ENCODE measurements at regions not wholly inside any gene's neighbourhood (a gene's known extent, or its start where the extent isn't known, plus 50 kb on each side); places are given as distances from the start of the nearest gene placed in this dataset.

DNA sequence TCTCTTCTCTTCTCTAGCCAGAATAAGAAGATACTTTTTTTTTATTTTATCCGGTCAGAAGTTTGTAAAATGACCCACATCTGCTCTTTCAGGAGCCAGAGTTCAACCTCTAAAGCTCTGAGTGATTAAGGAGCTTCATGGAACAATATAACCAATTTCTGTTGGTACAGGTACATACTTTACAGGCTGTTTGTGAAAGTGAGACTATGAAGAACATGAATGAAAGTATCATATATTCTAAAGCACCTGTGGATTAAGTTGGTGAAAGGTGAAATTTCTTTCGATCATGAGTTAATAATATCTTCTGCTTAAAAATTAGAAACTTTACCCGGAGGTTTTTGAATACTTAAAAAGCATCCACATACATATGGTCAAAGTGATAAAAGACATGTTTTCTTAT, 65.2 kb downstream of the DMRT2 start:
- CTCF ChIA-PET = no interaction called here
- no peaks in the 10 kb centered on the region for H3K36me3 Mint-ChIP-seq (ENCODE audit: low read depth)
- POLR2A ChIA-PET = no interaction called here

DNA sequence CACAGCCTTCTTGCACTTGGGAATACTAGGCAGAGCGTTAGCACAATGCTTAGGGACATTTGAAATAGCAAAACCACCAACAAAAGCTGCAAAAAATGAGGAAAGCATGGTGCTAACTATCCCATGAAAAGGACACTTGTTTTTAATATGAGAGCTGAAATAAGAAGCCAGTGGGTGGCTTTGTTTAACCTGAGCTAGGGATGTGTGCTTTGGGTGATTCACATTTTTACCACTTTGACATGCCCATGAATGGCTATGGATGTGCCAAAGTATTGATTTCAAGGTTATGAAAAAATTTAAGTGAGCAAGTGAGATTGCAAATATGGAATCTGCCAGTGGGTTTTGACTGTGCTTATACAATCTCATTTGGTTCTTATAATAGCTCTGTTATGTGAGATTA, 67.3 kb downstream of the DMRT2 start:
- H3K9me3 Mint-ChIP-seq = no peaks in the 10 kb centered on the region

More for the DNA sequence above, 65.2 kb downstream of the DMRT2 start:
- DNase-seq (no peak), ATAC-seq (ENCODE audit: poor library complexity) (no peak)
- intact Hi-C loops (cut with DNase I, micrococcal nuclease) = no loop called here
- no peak overlapping the region for H3K27ac Mint-ChIP-seq
- no peaks in the 10 kb centered on the region for H3K4me1 Mint-ChIP-seq (ENCODE audit: low read depth)
- Histone ChIP-seq H3K4me1 (ENCODE audit: insufficient read depth, low read length) (no peaks in the 10 kb centered on the region), H3K4me3 (ENCODE audit: low read length) (no peak overlapping the region), H3K27me3 (ENCODE audit: control insufficient read depth in 1 of 2, insufficient read depth in 2 of 2, low read length in 2 of 2) (peaks cover 0 to 5% of the 10 kb centered on the region in 2 experiments), H3K36me3 (ENCODE audit: insufficient read depth, low read length) (no peaks in the 10 kb centered on the region), H3K27ac (ENCODE audit: low read depth in 1 of 2, low read length in 2 of 2) (no peak overlapping the region), H3K9me3 (ENCODE audit: control insufficient read depth in 1 of 2, insufficient read depth in 1 of 2, low read length in 2 of 2) (no peaks in the 10 kb centered on the region)
- peaks cover 11% of the 10 kb centered on the region for H3K27me3 Mint-ChIP-seq
- no peak overlapping the region for H3K4me3 Mint-ChIP-seq
- peaks cover 3% of the 10 kb centered on the region for H3K9me3 Mint-ChIP-seq
- TF ChIP-seq, protein P1, sequence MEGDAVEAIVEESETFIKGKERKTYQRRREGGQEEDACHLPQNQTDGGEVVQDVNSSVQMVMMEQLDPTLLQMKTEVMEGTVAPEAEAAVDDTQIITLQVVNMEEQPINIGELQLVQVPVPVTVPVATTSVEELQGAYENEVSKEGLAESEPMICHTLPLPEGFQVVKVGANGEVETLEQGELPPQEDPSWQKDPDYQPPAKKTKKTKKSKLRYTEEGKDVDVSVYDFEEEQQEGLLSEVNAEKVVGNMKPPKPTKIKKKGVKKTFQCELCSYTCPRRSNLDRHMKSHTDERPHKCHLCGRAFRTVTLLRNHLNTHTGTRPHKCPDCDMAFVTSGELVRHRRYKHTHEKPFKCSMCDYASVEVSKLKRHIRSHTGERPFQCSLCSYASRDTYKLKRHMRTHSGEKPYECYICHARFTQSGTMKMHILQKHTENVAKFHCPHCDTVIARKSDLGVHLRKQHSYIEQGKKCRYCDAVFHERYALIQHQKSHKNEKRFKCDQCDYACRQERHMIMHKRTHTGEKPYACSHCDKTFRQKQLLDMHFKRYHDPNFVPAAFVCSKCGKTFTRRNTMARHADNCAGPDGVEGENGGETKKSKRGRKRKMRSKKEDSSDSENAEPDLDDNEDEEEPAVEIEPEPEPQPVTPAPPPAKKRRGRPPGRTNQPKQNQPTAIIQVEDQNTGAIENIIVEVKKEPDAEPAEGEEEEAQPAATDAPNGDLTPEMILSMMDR (IDR thresholded peaks at IDR 0.05) = no peak

DNA sequence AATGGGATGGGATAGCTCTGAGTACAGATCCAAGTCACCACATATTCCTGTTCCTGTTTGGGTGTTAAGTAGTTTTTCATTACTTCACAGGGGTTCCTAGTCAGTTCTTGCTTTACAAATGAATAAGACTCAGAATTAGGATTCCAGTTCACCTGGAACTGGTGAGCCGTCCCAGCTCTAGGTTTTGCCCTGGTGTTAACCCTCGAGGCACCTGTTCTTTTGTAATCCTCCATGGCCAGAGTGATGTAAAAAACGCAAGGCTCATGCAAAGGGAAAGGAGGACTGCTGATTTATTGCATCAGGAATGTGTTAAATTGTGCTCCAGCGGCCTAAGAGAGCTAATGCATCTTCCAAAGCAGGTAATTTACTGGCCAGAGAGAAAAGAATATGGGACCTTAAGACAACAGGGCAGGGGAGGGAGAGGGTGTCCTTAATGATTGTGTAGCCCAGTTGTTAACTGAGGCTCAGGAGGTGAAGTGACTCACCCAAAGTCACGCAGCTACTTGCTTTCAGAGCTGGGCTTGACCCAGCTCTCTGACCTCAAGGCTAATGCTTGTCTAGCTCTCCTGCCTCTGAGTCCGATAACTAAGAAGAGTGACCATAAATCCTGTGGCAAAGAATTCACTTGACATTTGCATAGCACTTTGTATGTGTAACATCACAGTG, 70.5 kb downstream of the DMRT2 start:
- Mint-ChIP-seq H3K36me3 (ENCODE audit: low read depth) (no peaks in the 10 kb centered on the region), H3K27me3 (peaks cover 31% of the 10 kb centered on the region), H3K4me1 (ENCODE audit: low read depth) (no peaks in the 10 kb centered on the region), H3K27ac (no peak overlapping the region), H3K4me3 (no peak overlapping the region), H3K9me3 (no peaks in the 10 kb centered on the region)
- Histone ChIP-seq H3K36me3 (ENCODE audit: insufficient read depth, low read length) (no peaks in the 10 kb centered on the region), H3K27ac (ENCODE audit: low read depth in 1 of 2, low read length in 2 of 2) (no peak overlapping the region), H3K27me3 (ENCODE audit: control insufficient read depth in 1 of 2, insufficient read depth in 2 of 2, low read length in 2 of 2) (peaks cover 0 to 5% of the 10 kb centered on the region in 2 experiments), H3K9me3 (ENCODE audit: control insufficient read depth in 1 of 2, insufficient read depth in 1 of 2, low read length in 2 of 2) (no peaks in the 10 kb centered on the region), H3K4me3 (ENCODE audit: low read length) (no peak overlapping the region), H3K4me1 (ENCODE audit: insufficient read depth, low read length) (no peaks in the 10 kb centered on the region)
- POLR2A ChIA-PET = no interaction called here
- TF ChIP-seq, protein P1 (IDR thresholded peaks at IDR 0.05) = no peak
- CTCF ChIA-PET = no interaction called here
- no peak for DNase-seq
- intact Hi-C loops (cut with DNase I, micrococcal nuclease) = no loop called here
- ATAC-seq (ENCODE audit: poor library complexity) = no peak

More for the DNA sequence above, 67.3 kb downstream of the DMRT2 start:
- H3K4me3 Mint-ChIP-seq = no peak overlapping the region
- no peaks in the 10 kb centered on the region for H3K36me3 Mint-ChIP-seq (ENCODE audit: low read depth)
- ChIA-PET CTCF (no interaction called here), POLR2A (no interaction called here)
- intact Hi-C loops (cut with DNase I, micrococcal nuclease) = no loop called here
- Histone ChIP-seq H3K27me3 (ENCODE audit: control insufficient read depth in 1 of 2, insufficient read depth in 2 of 2, low read length in 2 of 2) (peaks cover 0 to 5% of the 10 kb centered on the region in 2 experiments), H3K4me1 (ENCODE audit: insufficient read depth, low read length) (no peaks in the 10 kb centered on the region), H3K9me3 (ENCODE audit: control insufficient read depth in 1 of 2, insufficient read depth in 1 of 2, low read length in 2 of 2) (no peaks in the 10 kb centered on the region), H3K27ac (ENCODE audit: low read depth in 1 of 2, low read length in 2 of 2) (no peak overlapping the region), H3K36me3 (ENCODE audit: insufficient read depth, low read length) (no peaks in the 10 kb centered on the region), H3K4me3 (ENCODE audit: low read length) (no peak overlapping the region)
- H3K27me3 Mint-ChIP-seq = peaks cover 19% of the 10 kb centered on the region
- DNase-seq (no peak), ATAC-seq (ENCODE audit: poor library complexity) (no peak)
- H3K4me1 Mint-ChIP-seq (ENCODE audit: low read depth) = no peaks in the 10 kb centered on the region
- TF ChIP-seq, protein P1 (IDR thresholded peaks at IDR 0.05) = no peak
- H3K27ac Mint-ChIP-seq = no peak overlapping the region
